MM.1S (cell line): ENCODE measurements at regions not wholly inside any gene's neighbourhood (a gene's known extent, or its start where the extent isn't known, plus 50 kb on each side); places are given as distances from the start of the nearest gene placed in this dataset.

Experiments
- DNase-seq: peaks from one replicate; pipeline ENCODE4 v3.0.0-alpha.2; 2015
- H2AFZ ChIP-seq: fragments of 300-600 bp; sonication (generic); 2 replicates; pipeline ENCODE4 v1.6.0; 2016; ENCODE audit warnings: antibody characterized with exemption, low read length
- H3F3A ChIP-seq: fragments of 300-600 bp; sonication (generic); 2 replicates; pipeline ENCODE4 v1.6.1; 2016; ENCODE audit warnings: mild to moderate bottlenecking, antibody characterized with exemption, low read length, moderate library complexity, mixed read lengths; ENCODE audit not compliant: insufficient read depth
- H3K27ac ChIP-seq: fragments of 300-600 bp; sonication (generic); 2 replicates; pipeline ENCODE4 v1.5.1; 2016; ENCODE audit warnings: mild to moderate bottlenecking, low read length
- H3K27me3 ChIP-seq: fragments of 300-600 bp; sonication (generic); replicated peaks from 2 replicates; pipeline ENCODE4 v1.6.0; 2016; ENCODE audit warnings: low read length; ENCODE audit not compliant: insufficient read depth
- H3K36me3 ChIP-seq: fragments of 300-600 bp; sonication (generic); replicated peaks from 2 replicates; pipeline ENCODE4 v1.6.1; 2016; ENCODE audit warnings: mild to moderate bottlenecking, low read length, mixed read lengths; ENCODE audit not compliant: insufficient read depth
- H3K4me1 ChIP-seq: fragments of 300-600 bp; sonication (generic); 2 replicates; pipeline ENCODE4 v1.6.1; 2016; ENCODE audit warnings: low read length, mixed read lengths
- H3K4me2 ChIP-seq: fragments of 300-600 bp; sonication (generic); 2 replicates; pipeline ENCODE4 v1.6.0; 2016; ENCODE audit warnings: low read depth, low read length
- H3K4me3 ChIP-seq: fragments of 300-600 bp; sonication (generic); 2 replicates; pipeline ENCODE4 v1.5.1; 2016; ENCODE audit warnings: low read length, mixed read lengths
- H3K79me2 ChIP-seq: fragments of 300-600 bp; sonication (generic); 2 replicates; pipeline ENCODE4 v1.6.1; 2016; ENCODE audit warnings: mixed run types, low read length, mixed read lengths
- H3K9ac ChIP-seq: fragments of 300-600 bp; sonication (generic); 2 replicates; pipeline ENCODE4 v1.6.1; 2016; ENCODE audit warnings: low read length, mixed read lengths
- H3K9me2 ChIP-seq: fragments of 300-600 bp; sonication (generic); replicated peaks from 2 replicates; pipeline ENCODE4 v1.6.1; 2016; ENCODE audit warnings: mild to moderate bottlenecking, low read length, mixed read lengths; ENCODE audit not compliant: insufficient read depth
- H3K9me3 ChIP-seq: fragments of 300-600 bp; sonication (generic); replicated peaks from 2 replicates; pipeline ENCODE4 v1.6.1; 2016; ENCODE audit warnings: mild to moderate bottlenecking, low read length, mixed read lengths; ENCODE audit not compliant: insufficient read depth
- H4K20me1 ChIP-seq: fragments of 300-600 bp; sonication (generic); 2 replicates; pipeline ENCODE4 v1.6.1; 2016; ENCODE audit warnings: mild to moderate bottlenecking, low read length, moderate library complexity, mixed read lengths; ENCODE audit not compliant: insufficient read depth
- EZH2 ChIP-seq: fragments of 300-600 bp; sonication (generic); optimal IDR thresholded peaks from 2 replicates; pipeline ENCODE3; 2017; ENCODE audit warnings: low read depth, mild to moderate bottlenecking, antibody characterized with exemption, low read length, mixed read lengths
- EZH2phosphoT487 ChIP-seq: fragments of 300-600 bp; sonication (generic); IDR thresholded peaks from 2 replicates; pipeline ENCODE4 v1.6.1; 2018; ENCODE audit warnings: antibody characterized with exemption, low read length
- TF ChIP-seq, protein P1 (sequence below): fragments of 300-600 bp; sonication (generic); IDR thresholded peaks from 2 replicates; pipeline ENCODE4 v1.5.1; 2016; ENCODE audit warnings: antibody characterized with exemption, low read length, mixed read lengths

DNA sequence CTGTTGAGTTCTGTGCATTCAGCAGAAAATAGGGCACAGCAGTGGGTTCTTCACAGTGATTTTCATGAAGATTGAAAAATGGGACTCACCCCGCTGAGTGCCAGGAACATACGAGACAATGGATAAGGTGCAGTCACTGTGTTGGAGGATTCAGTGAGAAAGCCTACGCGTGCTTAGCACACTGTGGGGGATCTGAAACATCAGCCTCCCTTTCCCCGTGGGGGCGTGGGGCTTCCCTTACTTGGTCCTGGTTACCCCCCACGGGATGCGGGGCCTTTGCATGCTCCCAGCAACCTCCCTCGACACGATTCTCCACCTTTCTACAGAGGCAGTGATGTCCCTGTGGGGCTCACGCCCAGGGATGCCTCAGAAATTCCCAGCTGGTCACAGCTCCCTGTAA, 252.2 kb upstream of the C1orf174 start:
- Histone ChIP-seq H3K4me3 (no peak overlapping the region), H3K36me3 (no peaks in the 10 kb centered on the region), H3F3A (no peaks in the 10 kb centered on the region), H3K9me2 (no peaks in the 10 kb centered on the region), H3K4me1 (no peaks in the 10 kb centered on the region), H3K27ac (no peak overlapping the region), H3K27me3 (peaks cover 86% of the 10 kb centered on the region), H2AFZ (no peak overlapping the region), H3K79me2 (no peaks in the 10 kb centered on the region), H3K9ac (no peak overlapping the region), H3K9me3 (no peaks in the 10 kb centered on the region), H3K4me2 (no peak overlapping the region), H4K20me1 (no peaks in the 10 kb centered on the region)
- TF ChIP-seq EZH2phosphoT487 (no peak), EZH2 (no peak)
- TF ChIP-seq, protein P1, sequence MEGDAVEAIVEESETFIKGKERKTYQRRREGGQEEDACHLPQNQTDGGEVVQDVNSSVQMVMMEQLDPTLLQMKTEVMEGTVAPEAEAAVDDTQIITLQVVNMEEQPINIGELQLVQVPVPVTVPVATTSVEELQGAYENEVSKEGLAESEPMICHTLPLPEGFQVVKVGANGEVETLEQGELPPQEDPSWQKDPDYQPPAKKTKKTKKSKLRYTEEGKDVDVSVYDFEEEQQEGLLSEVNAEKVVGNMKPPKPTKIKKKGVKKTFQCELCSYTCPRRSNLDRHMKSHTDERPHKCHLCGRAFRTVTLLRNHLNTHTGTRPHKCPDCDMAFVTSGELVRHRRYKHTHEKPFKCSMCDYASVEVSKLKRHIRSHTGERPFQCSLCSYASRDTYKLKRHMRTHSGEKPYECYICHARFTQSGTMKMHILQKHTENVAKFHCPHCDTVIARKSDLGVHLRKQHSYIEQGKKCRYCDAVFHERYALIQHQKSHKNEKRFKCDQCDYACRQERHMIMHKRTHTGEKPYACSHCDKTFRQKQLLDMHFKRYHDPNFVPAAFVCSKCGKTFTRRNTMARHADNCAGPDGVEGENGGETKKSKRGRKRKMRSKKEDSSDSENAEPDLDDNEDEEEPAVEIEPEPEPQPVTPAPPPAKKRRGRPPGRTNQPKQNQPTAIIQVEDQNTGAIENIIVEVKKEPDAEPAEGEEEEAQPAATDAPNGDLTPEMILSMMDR = no peak
- no peak for DNase-seq

- no peak overlapping the region for H3K4me2 ChIP-seq
- H3K27ac ChIP-seq = no peak overlapping the region
- no peaks in the 10 kb centered on the region for H3K9me3 ChIP-seq
- H3K36me3 ChIP-seq = no peaks in the 10 kb centered on the region
- H3K4me1 ChIP-seq = no peaks in the 10 kb centered on the region
- no peaks in the 10 kb centered on the region for H3K9me2 ChIP-seq
- H3K4me3 ChIP-seq = no peak overlapping the region
- no peak overlapping the region for H2AFZ ChIP-seq
- H3K9ac ChIP-seq = no peak overlapping the region
- H3K27me3 ChIP-seq = peaks cover 87% of the 10 kb centered on the region
- no peaks in the 10 kb centered on the region for H3F3A ChIP-seq
- no peak for DNase-seq
- no peaks in the 10 kb centered on the region for H3K79me2 ChIP-seq
- no peaks in the 10 kb centered on the region for H4K20me1 ChIP-seq
- TF ChIP-seq, protein P1 = no peak
- no peak for TF ChIP-seq EZH2
- TF ChIP-seq EZH2phosphoT487 = no peak
Measured at GRCh38 chr1:4153571-4153970, 253.5 kb upstream of the C1orf174 start.

GRCh38 chr1:4156241-4156973, 256.3 kb upstream of the C1orf174 start:
- TF ChIP-seq EZH2 = no peak
- TF ChIP-seq, protein P1 = no peak
- TF ChIP-seq EZH2phosphoT487 = no peak
- H3K4me1 ChIP-seq = no peaks in the 10 kb centered on the region

More at GRCh38 chr1:4156241-4156973, 256.3 kb upstream of the C1orf174 start:
- no peak overlapping the region for H3K9ac ChIP-seq
- H3K27ac ChIP-seq = no peak overlapping the region
- H2AFZ ChIP-seq = no peak overlapping the region
- H3F3A ChIP-seq = no peaks in the 10 kb centered on the region
- no peaks in the 10 kb centered on the region for H3K9me3 ChIP-seq
- H3K4me3 ChIP-seq = no peak overlapping the region
- H3K27me3 ChIP-seq = peaks cover 80% of the 10 kb centered on the region
- no peaks in the 10 kb centered on the region for H3K36me3 ChIP-seq
- H3K9me2 ChIP-seq = no peaks in the 10 kb centered on the region
- H3K79me2 ChIP-seq = no peaks in the 10 kb centered on the region
- DNase-seq = no peak
- no peaks in the 10 kb centered on the region for H4K20me1 ChIP-seq
- H3K4me2 ChIP-seq = no peak overlapping the region
